SH-SY5Y (cell line): ENCODE measurements at regions not wholly inside any gene's neighbourhood (a gene's known extent, or its start where the extent isn't known, plus 50 kb on each side); places are given as distances from the start of the nearest gene placed in this dataset.

Experiments used
- GATA2 ChIP-seq: IDR thresholded peaks from 2 replicates; pipeline ENCODE4 v1.6.1; 2011; ENCODE audit warnings: mild to moderate bottlenecking, low read depth, low read length
- GATA3 ChIP-seq: IDR thresholded peaks from 2 replicates; pipeline ENCODE4 v1.6.1; 2011; ENCODE audit warnings: low read depth, mild to moderate bottlenecking, low read length, moderate library complexity

DNA sequence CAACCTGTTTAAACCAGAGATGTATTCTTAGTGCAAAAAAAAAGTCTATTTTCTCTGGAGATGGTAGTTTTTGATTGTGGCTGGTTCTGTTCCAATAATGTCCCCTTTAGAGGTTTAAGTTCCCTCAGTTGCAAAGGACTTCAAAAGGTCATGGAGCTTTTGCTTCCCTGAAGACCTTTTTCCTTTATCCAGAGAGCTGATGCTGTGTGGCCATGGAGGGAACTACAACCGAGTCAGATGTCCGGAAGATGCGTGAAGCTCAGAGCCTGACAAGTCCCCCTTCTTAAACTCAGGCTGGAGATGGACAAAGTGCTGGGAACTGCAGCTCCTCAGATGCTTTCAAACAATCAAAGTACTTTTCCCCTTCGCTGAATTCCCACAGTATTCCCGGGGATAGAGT, 176.1 kb downstream of the TMEM18 start:
- TF ChIP-seq GATA2 (no peak), GATA3 (no peak)
